ENCODE measurements at regions not wholly inside any gene's neighbourhood (a gene's known extent, or its start where the extent isn't known, plus 50 kb on each side); places are given as distances from the start of the nearest gene placed in this dataset.

DNA sequence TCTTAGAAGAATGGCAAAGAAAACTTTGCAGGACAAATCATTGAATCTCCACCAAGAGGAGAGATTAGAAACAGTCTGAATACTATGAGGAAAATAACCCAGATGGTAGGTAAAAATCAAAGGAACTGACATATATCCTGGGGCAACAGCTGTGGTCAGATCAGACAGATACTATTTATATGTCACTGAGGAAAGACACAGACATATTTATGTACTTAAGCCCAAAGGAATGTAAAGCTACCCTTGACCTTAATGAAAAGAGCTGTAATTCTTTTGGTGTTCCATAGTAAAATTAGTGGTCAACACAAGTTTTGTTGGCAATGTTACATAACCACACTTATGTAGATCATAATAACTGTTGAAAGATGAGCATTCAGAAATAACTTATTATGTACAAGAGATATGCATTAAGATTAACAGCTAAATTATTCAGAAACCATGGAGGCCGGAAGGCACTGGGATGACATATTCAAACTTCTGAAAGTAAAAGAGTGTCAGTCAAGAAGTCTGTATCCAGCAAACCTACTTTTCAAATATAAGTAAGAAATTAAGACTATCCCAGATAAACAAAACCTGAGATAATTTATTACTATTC, 166.1 kb upstream of the SAMSN1 start:
- TF ChIP-seq JUND (IDR thresholded peaks at IDR 0.05) (no peak), RFX5 (IDR thresholded peaks at IDR 0.05; ENCODE audit: low read length) (no peak), RAD21 (IDR thresholded peaks at IDR 0.05; ENCODE audit: low read length) (no peak), RCOR1 (IDR thresholded peaks at IDR 0.05; ENCODE audit: low read length) (no peak), EZH2phosphoT487 (IDR thresholded peaks at IDR 0.05; ENCODE audit: borderline replicate concordance, low read depth) (no peak), TCF12 (IDR thresholded peaks at IDR 0.05) (no peak), SIN3A (IDR thresholded peaks at IDR 0.05; ENCODE audit: borderline replicate concordance, low read depth, low read length) (no peak)
- TF ChIP-seq, protein P1, sequence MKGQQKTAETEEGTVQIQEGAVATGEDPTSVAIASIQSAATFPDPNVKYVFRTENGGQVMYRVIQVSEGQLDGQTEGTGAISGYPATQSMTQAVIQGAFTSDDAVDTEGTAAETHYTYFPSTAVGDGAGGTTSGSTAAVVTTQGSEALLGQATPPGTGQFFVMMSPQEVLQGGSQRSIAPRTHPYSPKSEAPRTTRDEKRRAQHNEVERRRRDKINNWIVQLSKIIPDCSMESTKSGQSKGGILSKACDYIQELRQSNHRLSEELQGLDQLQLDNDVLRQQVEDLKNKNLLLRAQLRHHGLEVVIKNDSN (IDR thresholded peaks at IDR 0.05; ENCODE audit: borderline replicate concordance, low read depth) = no peak

DNA sequence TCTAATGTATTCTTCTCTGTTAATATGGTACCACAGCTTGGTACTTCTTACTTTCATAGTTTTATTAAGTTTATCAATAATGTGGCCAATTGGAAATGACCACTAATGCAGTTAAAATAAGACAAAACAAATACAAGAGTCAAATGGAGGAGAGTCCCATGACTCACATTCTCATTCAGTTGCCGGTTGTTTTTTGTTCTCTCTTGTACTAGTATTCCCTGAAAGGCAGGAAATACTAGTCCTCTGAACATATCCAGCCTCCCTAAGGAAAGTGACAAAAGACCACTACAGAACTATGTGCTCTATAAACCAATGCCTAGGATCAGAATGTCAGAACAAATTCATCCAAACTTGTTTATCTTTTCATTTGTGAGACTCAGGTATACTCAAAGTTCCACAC, 165.2 kb upstream of the SAMSN1 start:
- TF ChIP-seq, protein P1 (IDR thresholded peaks at IDR 0.05; ENCODE audit: borderline replicate concordance, low read depth) = no peak
- TF ChIP-seq TAF1 (IDR thresholded peaks at IDR 0.05; ENCODE audit: borderline replicate concordance, low read depth, low read length) (no peak), RFX5 (IDR thresholded peaks at IDR 0.05; ENCODE audit: low read length) (no peak), RXRA (IDR thresholded peaks at IDR 0.05; ENCODE audit: borderline replicate concordance, low read depth) (no peak), POLR2AphosphoS5 (IDR thresholded peaks at IDR 0.05; ENCODE audit: low read depth, low read length) (no peak), MEF2A (IDR thresholded peaks at IDR 0.05; ENCODE audit: borderline replicate concordance, low read depth) (no peak), NRF1 (IDR thresholded peaks at IDR 0.05; ENCODE audit: low read depth, low read length) (no peak), RCOR1 (IDR thresholded peaks at IDR 0.05; ENCODE audit: low read length) (no peak), JUND (IDR thresholded peaks at IDR 0.05) (no peak), GABPA (IDR thresholded peaks at IDR 0.05; ENCODE audit: low read depth) (no peak)
- TF ChIP-seq, protein P2, sequence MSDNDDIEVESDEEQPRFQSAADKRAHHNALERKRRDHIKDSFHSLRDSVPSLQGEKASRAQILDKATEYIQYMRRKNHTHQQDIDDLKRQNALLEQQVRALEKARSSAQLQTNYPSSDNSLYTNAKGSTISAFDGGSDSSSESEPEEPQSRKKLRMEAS (IDR thresholded peaks at IDR 0.05; ENCODE audit: low read depth) = no peak
- TF ChIP-seq, protein P3, sequence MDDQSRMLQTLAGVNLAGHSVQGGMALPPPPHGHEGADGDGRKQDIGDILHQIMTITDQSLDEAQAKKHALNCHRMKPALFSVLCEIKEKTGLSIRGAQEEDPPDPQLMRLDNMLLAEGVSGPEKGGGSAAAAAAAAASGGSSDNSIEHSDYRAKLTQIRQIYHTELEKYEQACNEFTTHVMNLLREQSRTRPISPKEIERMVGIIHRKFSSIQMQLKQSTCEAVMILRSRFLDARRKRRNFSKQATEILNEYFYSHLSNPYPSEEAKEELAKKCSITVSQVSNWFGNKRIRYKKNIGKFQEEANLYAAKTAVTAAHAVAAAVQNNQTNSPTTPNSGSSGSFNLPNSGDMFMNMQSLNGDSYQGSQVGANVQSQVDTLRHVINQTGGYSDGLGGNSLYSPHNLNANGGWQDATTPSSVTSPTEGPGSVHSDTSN (IDR thresholded peaks at IDR 0.05) = no peak
- H3K4me1 ChIP-seq (ENCODE audit: control insufficient read depth in 1 of 2, insufficient read depth in 2 of 2, low read depth in 1 of 2, low read length in 1 of 2) = no peaks in the 10 kb centered on the region
- no peaks in the 10 kb centered on the region for H3K9me2 ChIP-seq
- no peak overlapping the region for H3K9ac ChIP-seq
- WGBS (ENCODE audit: low lambda C conversion rate) = 7% methylated on average over 1 of the region's 1 CpG
- no peaks in the 10 kb centered on the region for H3K36me3 ChIP-seq (replicated peaks in 1 of 2; ENCODE audit: control insufficient read depth in 1 of 2, insufficient read depth in 2 of 2, low read length in 1 of 2)
- no peak for DNase-seq
- no peak overlapping the region for H3K4me2 ChIP-seq
- H3K27ac ChIP-seq (ENCODE audit: low read depth in 2 of 2, low read length in 1 of 2) = no peak overlapping the region
- no peaks in the 10 kb centered on the region for H3K27me3 ChIP-seq (ENCODE audit: insufficient read depth)
- ChIA-PET CTCF (no interaction called here), POLR2A (no interaction called here)
- no peaks in the 10 kb centered on the region for H4K20me1 ChIP-seq (ENCODE audit: insufficient read depth)
- no peaks in the 10 kb centered on the region for H3F3A ChIP-seq (replicated peaks; ENCODE audit: insufficient read depth)
- H3K9me3 ChIP-seq = no peaks in the 10 kb centered on the region
- no peak overlapping the region for H3K4me3 ChIP-seq (ENCODE audit: low read depth in 2 of 2, low read length in 1 of 2)
- no peak overlapping the region for H2AFZ ChIP-seq (ENCODE audit: low read depth)
- H3K79me2 ChIP-seq (ENCODE audit: insufficient read depth) = no peaks in the 10 kb centered on the region

More for the DNA sequence above, 166.1 kb upstream of the SAMSN1 start:
- no peaks in the 10 kb centered on the region for H3K4me1 ChIP-seq (ENCODE audit: control insufficient read depth in 1 of 2, insufficient read depth in 2 of 2, low read depth in 1 of 2, low read length in 1 of 2)
- H3K27ac ChIP-seq (ENCODE audit: low read depth in 2 of 2, low read length in 1 of 2) = no peak overlapping the region
- 6% methylated on average over 1 of the region's 1 CpG for WGBS (ENCODE audit: low lambda C conversion rate)
- H3K36me3 ChIP-seq (replicated peaks in 1 of 2; ENCODE audit: control insufficient read depth in 1 of 2, insufficient read depth in 2 of 2, low read length in 1 of 2) = no peaks in the 10 kb centered on the region
- ChIA-PET CTCF (no interaction called here), POLR2A (no interaction called here)
- no peak overlapping the region for H2AFZ ChIP-seq (ENCODE audit: low read depth)
- no peaks in the 10 kb centered on the region for H4K20me1 ChIP-seq (ENCODE audit: insufficient read depth)
- H3K27me3 ChIP-seq (ENCODE audit: insufficient read depth) = no peaks in the 10 kb centered on the region
- DNase-seq = no peak
- no peaks in the 10 kb centered on the region for H3K79me2 ChIP-seq (ENCODE audit: insufficient read depth)
- no peak overlapping the region for H3K4me3 ChIP-seq (ENCODE audit: low read depth in 2 of 2, low read length in 1 of 2)
- no peak overlapping the region for H3K9ac ChIP-seq
- no peaks in the 10 kb centered on the region for H3K9me3 ChIP-seq
- H3K4me2 ChIP-seq = no peak overlapping the region
- H3F3A ChIP-seq (replicated peaks; ENCODE audit: insufficient read depth) = no peaks in the 10 kb centered on the region
- H3K9me2 ChIP-seq = no peaks in the 10 kb centered on the region

Data from SK-N-SH (cell line).